ENCODE measurements at regions not wholly inside any gene's neighbourhood (a gene's known extent, or its start where the extent isn't known, plus 50 kb on each side); places are given as distances from the start of the nearest gene placed in this dataset.

DNA sequence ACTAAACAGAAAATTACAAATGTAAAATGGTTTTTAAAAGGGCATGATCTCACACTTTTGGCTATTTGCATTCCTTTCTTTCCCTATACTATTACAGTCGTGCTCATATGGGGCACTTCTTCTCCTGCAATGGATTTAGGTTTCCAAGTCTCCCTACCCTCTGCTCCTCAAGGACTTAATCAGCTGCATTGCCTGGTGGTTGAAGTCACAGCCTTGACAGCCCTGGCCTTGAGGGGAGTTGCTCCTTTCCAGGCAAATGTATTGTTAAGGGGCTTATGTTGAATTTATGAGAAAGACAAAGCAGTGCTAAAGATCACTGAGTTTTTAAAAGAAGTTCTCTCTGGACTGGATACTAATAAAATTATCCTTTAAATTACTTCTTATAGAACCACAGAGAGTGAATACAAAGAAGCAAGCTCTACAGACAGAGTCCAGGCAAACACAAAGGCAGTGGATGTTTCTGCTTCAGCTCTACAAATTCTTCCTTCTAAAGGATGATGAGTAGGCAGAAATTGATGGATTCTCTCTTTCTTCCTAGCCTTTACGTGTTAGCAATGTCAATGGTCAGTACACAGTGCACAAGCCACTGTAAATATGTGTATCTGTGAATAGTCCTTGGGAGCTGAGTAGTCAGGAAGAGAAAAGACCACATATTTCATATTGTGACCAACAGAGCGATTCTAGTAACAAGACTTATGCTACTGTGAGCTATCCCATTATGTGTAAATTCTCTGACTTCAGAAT, 390.9 kb downstream of the TBC1D4 start:
- FAIRE-seq (no peak), DNase-seq (no peak)
- intact Hi-C loops (cut with DNase I) = no loop called here
- H3K27ac ChIP-seq (ENCODE audit: low read depth in 2 of 2, low read length in 2 of 2) = no peak overlapping the region
- no peaks in the 10 kb centered on the region for H3K4me1 ChIP-seq (ENCODE audit: control insufficient read depth in 2 of 3, insufficient read depth in 2 of 3, low read depth in 1 of 3, low read length in 3 of 3)
- H3K9me3 ChIP-seq (ENCODE audit: control insufficient read depth in 2 of 3, insufficient read depth in 1 of 3, low read length in 3 of 3) = no peaks in the 10 kb centered on the region
- H3K9ac ChIP-seq (ENCODE audit: low read length in 3 of 3) = no peak overlapping the region
- H3K36me3 ChIP-seq (ENCODE audit: control insufficient read depth in 2 of 3, insufficient read depth in 3 of 3, low read length in 3 of 3) = no peaks in the 10 kb centered on the region
- TF ChIP-seq, protein P1, sequence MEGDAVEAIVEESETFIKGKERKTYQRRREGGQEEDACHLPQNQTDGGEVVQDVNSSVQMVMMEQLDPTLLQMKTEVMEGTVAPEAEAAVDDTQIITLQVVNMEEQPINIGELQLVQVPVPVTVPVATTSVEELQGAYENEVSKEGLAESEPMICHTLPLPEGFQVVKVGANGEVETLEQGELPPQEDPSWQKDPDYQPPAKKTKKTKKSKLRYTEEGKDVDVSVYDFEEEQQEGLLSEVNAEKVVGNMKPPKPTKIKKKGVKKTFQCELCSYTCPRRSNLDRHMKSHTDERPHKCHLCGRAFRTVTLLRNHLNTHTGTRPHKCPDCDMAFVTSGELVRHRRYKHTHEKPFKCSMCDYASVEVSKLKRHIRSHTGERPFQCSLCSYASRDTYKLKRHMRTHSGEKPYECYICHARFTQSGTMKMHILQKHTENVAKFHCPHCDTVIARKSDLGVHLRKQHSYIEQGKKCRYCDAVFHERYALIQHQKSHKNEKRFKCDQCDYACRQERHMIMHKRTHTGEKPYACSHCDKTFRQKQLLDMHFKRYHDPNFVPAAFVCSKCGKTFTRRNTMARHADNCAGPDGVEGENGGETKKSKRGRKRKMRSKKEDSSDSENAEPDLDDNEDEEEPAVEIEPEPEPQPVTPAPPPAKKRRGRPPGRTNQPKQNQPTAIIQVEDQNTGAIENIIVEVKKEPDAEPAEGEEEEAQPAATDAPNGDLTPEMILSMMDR (IDR thresholded peaks at IDR 0.05; ENCODE audit: borderline replicate concordance, extremely low read depth, insufficient read depth) = no peak
- no peak overlapping the region for H3K4me3 ChIP-seq (ENCODE audit: low read length in 3 of 3)
- H3K27me3 ChIP-seq (ENCODE audit: control insufficient read depth, insufficient read depth, low read length) = no peaks in the 10 kb centered on the region

DNA sequence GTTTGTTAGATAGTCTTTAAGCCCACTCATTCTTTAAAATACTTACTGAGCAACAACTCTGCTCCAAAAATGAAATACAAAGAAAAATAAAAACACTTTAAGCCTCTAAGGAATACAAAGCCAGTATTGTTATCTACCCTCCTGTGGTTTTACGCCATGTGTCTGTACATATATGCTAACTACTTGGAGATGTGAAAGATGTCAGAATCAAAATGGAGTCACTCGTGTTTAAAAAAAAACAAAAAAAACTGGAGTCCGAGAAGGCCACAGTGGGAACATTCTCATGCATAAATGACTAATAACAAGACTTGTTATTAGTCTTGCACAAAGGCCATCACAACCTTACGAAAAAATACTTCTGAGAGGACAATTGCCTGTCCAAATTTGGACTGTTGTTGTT, 393.1 kb downstream of the TBC1D4 start:
- FAIRE-seq (no peak), DNase-seq (no peak)
- Histone ChIP-seq H3K4me3 (ENCODE audit: low read length in 3 of 3) (no peak overlapping the region), H3K27ac (ENCODE audit: low read depth in 2 of 2, low read length in 2 of 2) (no peak overlapping the region), H3K27me3 (ENCODE audit: control insufficient read depth, insufficient read depth, low read length) (no peaks in the 10 kb centered on the region), H3K36me3 (ENCODE audit: control insufficient read depth in 2 of 3, insufficient read depth in 3 of 3, low read length in 3 of 3) (no peaks in the 10 kb centered on the region), H3K9me3 (ENCODE audit: control insufficient read depth in 2 of 3, insufficient read depth in 1 of 3, low read length in 3 of 3) (no peaks in the 10 kb centered on the region), H3K9ac (ENCODE audit: low read length in 3 of 3) (no peak overlapping the region), H3K4me1 (ENCODE audit: control insufficient read depth in 2 of 3, insufficient read depth in 2 of 3, low read depth in 1 of 3, low read length in 3 of 3) (no peaks in the 10 kb centered on the region)
- intact Hi-C loops (cut with DNase I) = no loop called here
- TF ChIP-seq, protein P1 (IDR thresholded peaks at IDR 0.05; ENCODE audit: borderline replicate concordance, extremely low read depth, insufficient read depth) = no peak

DNA sequence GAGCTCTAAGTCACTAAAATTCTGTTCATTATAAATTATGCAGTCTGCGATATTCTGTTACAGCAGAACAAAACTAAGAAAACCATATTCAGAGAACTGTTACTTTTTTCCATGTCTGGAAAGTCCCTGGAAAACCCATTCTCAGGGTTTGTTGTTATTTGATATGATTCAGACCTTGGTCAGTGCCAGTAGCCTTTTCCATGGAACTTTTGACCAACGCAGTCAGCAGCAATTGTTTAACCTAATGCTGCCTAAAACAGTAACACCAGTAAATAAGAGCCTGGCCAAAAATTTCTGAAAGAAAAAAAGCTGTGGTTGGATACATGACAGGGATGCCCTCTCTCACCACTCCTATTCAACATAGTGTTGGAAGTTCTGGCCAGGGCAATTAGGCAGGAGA, 402.7 kb downstream of the TBC1D4 start:
- no peaks in the 10 kb centered on the region for H3K36me3 ChIP-seq (ENCODE audit: control insufficient read depth in 2 of 3, insufficient read depth in 3 of 3, low read length in 3 of 3)
- DNase-seq (no peak), FAIRE-seq (no peak)
- H3K4me1 ChIP-seq (ENCODE audit: control insufficient read depth in 2 of 3, insufficient read depth in 2 of 3, low read depth in 1 of 3, low read length in 3 of 3) = no peaks in the 10 kb centered on the region
- H3K9ac ChIP-seq (ENCODE audit: low read length in 3 of 3) = no peak overlapping the region
- TF ChIP-seq, protein P1 (IDR thresholded peaks at IDR 0.05; ENCODE audit: borderline replicate concordance, extremely low read depth, insufficient read depth) = no peak
- no peak overlapping the region for H3K27ac ChIP-seq (ENCODE audit: low read depth in 2 of 2, low read length in 2 of 2)
- no peak overlapping the region for H3K4me3 ChIP-seq (ENCODE audit: low read length in 3 of 3)
- no peaks in the 10 kb centered on the region for H3K27me3 ChIP-seq (ENCODE audit: control insufficient read depth, insufficient read depth, low read length)
- intact Hi-C loops (cut with DNase I) = no loop called here
- no peaks in the 10 kb centered on the region for H3K9me3 ChIP-seq (ENCODE audit: control insufficient read depth in 2 of 3, insufficient read depth in 1 of 3, low read length in 3 of 3)

DNA sequence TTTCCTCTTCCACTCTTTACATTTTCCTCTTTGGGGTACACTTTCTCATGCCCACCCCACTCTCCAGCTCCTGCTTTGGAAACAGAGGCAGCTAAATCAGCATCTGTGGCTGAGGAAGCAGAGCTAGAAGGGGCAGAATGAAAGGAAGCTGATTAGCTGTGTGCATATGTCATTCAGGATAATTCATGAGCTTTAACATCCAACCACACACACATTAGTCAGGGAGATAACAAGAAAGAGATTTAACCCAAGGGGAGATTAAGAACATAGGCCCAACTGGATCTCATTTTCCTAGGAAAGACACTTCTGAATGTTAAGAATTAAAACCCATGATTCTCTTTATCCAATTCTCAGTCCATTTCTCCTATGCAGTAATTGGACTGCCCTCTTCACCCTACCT, 405.5 kb downstream of the TBC1D4 start:
- no peak for FAIRE-seq
- intact Hi-C loops (cut with DNase I) = no loop called here

More for the DNA sequence above, 405.5 kb downstream of the TBC1D4 start:
- no peaks in the 10 kb centered on the region for H3K36me3 ChIP-seq (ENCODE audit: control insufficient read depth in 2 of 3, insufficient read depth in 3 of 3, low read length in 3 of 3)
- DNase-seq = no peak
- no peaks in the 10 kb centered on the region for H3K9me3 ChIP-seq (ENCODE audit: control insufficient read depth in 2 of 3, insufficient read depth in 1 of 3, low read length in 3 of 3)
- H3K4me3 ChIP-seq (ENCODE audit: low read length in 3 of 3) = no peak overlapping the region
- no peaks in the 10 kb centered on the region for H3K4me1 ChIP-seq (ENCODE audit: control insufficient read depth in 2 of 3, insufficient read depth in 2 of 3, low read depth in 1 of 3, low read length in 3 of 3)
- no peak overlapping the region for H3K9ac ChIP-seq (ENCODE audit: low read length in 3 of 3)
- TF ChIP-seq, protein P1 (IDR thresholded peaks at IDR 0.05; ENCODE audit: borderline replicate concordance, extremely low read depth, insufficient read depth) = no peak
- H3K27me3 ChIP-seq (ENCODE audit: control insufficient read depth, insufficient read depth, low read length) = no peaks in the 10 kb centered on the region
- no peak overlapping the region for H3K27ac ChIP-seq (ENCODE audit: low read depth in 2 of 2, low read length in 2 of 2)
